ENCODE measurements at regions not wholly inside any gene's neighbourhood (a gene's known extent, or its start where the extent isn't known, plus 50 kb on each side); places are given as distances from the start of the nearest gene placed in this dataset.

DNA sequence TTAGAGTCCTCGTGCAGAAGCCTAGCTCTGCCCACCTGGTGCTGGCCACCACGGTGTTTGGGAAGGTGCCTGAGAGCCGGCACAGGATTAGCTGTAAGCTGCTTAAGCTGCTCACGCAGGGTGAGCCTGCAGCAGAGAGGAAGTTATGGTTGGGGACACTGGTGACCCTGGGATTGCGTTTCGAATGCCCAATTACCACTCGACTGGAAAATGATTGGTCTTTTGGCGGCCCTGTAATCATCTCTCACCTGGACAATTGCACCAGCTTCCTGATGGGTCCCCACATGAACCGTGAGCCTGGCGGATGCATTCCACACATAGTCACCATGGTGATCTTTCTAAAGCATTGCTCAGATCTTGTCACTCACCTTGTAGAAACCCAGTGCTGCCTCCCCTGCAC lies 442.3 kb upstream of the ZMIZ1 start:
- Histone ChIP-seq H3K36me3 (ENCODE audit: control insufficient read depth in 3 of 3, insufficient read depth in 3 of 3, low read length in 3 of 3) (no peaks in the 10 kb centered on the region), H3K9ac (ENCODE audit: low read depth in 1 of 3, low read length in 3 of 3) (no peak overlapping the region), H3K27ac (ENCODE audit: low read depth, low read length) (no peak overlapping the region), H3K4me3 (ENCODE audit: low read length in 3 of 3) (no peak overlapping the region), H3K9me3 (ENCODE audit: control insufficient read depth in 3 of 3, low read length in 3 of 3) (no peaks in the 10 kb centered on the region), H3K4me1 (ENCODE audit: control insufficient read depth in 3 of 3, insufficient read depth in 3 of 3, low read length in 3 of 3) (peaks cover 0 to 2% (median 0%) of the 10 kb centered on the region in 3 donors), H3K27me3 (ENCODE audit: control insufficient read depth in 3 of 3, insufficient read depth in 3 of 3, low read length in 3 of 3) (peaks cover 0 to 2% (median 0%) of the 10 kb centered on the region in 3 donors)

- no peaks in the 10 kb centered on the region for H3K36me3 ChIP-seq (ENCODE audit: control insufficient read depth in 3 of 3, insufficient read depth in 3 of 3, low read length in 3 of 3)
- H3K4me1 ChIP-seq (ENCODE audit: control insufficient read depth in 3 of 3, insufficient read depth in 3 of 3, low read length in 3 of 3), result peaks cover 0 to 8% (median 7%) of the 10 kb centered on the region in 3 donors
- H3K9ac ChIP-seq (ENCODE audit: low read depth in 1 of 3, low read length in 3 of 3), result no peak overlapping the region
- no peaks in the 10 kb centered on the region for H3K9me3 ChIP-seq (ENCODE audit: control insufficient read depth in 3 of 3, low read length in 3 of 3)
- no peak overlapping the region for H3K4me3 ChIP-seq (ENCODE audit: low read length in 3 of 3)
- H3K27me3 ChIP-seq (ENCODE audit: control insufficient read depth in 3 of 3, insufficient read depth in 3 of 3, low read length in 3 of 3), result peaks cover 0 to 1% (median 0%) of the 10 kb centered on the region in 3 donors
- no peak overlapping the region for H3K27ac ChIP-seq (ENCODE audit: low read depth, low read length)
These were observed 441.4 kb upstream of the ZMIZ1 start for GRCh38 chr10:78627254-78627795.

GRCh38 chr10:78628976-78629375 lies 439.8 kb upstream of the ZMIZ1 start:
- no peaks in the 10 kb centered on the region for H3K9me3 ChIP-seq (ENCODE audit: control insufficient read depth in 3 of 3, low read length in 3 of 3)
- H3K4me3 ChIP-seq (ENCODE audit: low read length in 3 of 3), result no peak overlapping the region
- H3K36me3 ChIP-seq (ENCODE audit: control insufficient read depth in 3 of 3, insufficient read depth in 3 of 3, low read length in 3 of 3), result no peaks in the 10 kb centered on the region
- H3K27me3 ChIP-seq (ENCODE audit: control insufficient read depth in 3 of 3, insufficient read depth in 3 of 3, low read length in 3 of 3), result no peaks in the 10 kb centered on the region
- H3K9ac ChIP-seq (ENCODE audit: low read depth in 1 of 3, low read length in 3 of 3), result no peak overlapping the region
- peaks cover 0 to 8% (median 7%) of the 10 kb centered on the region in 3 donors for H3K4me1 ChIP-seq (ENCODE audit: control insufficient read depth in 3 of 3, insufficient read depth in 3 of 3, low read length in 3 of 3)
- no peak overlapping the region for H3K27ac ChIP-seq (ENCODE audit: low read depth, low read length)

GRCh38 chr10:78629773-78630172 lies 439.0 kb upstream of the ZMIZ1 start:
- Histone ChIP-seq H3K4me1 (ENCODE audit: control insufficient read depth in 3 of 3, insufficient read depth in 3 of 3, low read length in 3 of 3) (peaks cover 0 to 8% (median 7%) of the 10 kb centered on the region in 3 donors), H3K36me3 (ENCODE audit: control insufficient read depth in 3 of 3, insufficient read depth in 3 of 3, low read length in 3 of 3) (no peaks in the 10 kb centered on the region), H3K27me3 (ENCODE audit: control insufficient read depth in 3 of 3, insufficient read depth in 3 of 3, low read length in 3 of 3) (no peaks in the 10 kb centered on the region), H3K9me3 (ENCODE audit: control insufficient read depth in 3 of 3, low read length in 3 of 3) (no peaks in the 10 kb centered on the region), H3K4me3 (ENCODE audit: low read length in 3 of 3) (no peak overlapping the region), H3K9ac (ENCODE audit: low read depth in 1 of 3, low read length in 3 of 3) (no peak overlapping the region), H3K27ac (ENCODE audit: low read depth, low read length) (no peak overlapping the region)

DNA sequence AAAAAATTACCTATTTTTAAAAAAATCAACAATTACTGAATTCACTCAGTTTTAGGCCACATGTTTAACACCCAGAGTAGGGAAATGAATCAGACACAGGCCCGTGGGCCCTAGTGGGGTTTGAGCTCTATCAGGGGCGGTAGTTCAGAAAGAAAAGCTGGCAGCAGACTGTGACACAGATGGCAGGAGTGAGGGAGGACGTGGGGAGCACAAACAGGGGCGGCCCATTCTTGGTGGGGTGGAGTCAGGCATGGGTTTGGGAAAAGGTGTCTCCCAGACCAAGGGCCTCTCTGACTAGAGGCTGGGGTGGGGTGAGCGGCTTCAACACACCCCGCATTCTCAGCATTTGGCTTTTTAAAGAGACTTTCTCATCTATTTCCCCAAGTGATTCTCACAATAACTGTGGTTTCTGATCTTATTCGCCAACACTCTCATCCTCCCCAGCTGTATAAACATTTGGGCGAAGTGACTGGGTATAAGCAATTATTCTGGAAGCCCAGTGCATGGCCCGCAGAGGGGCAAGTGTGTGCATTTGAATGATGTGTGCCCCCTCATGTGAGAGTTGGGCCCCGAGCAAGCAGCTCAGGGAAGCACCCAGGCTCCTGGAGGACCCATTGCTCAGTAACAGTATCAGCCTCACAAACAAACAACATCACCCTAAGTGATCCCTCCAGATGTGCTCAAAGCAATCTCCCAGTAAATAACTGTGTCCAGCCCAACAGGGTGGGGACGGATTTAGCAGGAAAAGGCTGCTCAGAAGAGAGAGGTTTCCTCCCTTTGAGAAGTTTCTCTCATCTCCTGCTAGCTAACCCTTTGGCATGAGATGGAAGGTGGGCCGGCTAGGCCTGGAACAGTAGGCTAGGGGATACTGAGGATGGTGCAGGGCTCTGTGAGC lies 437.6 kb upstream of the ZMIZ1 start:
- no peak overlapping the region for H3K4me3 ChIP-seq (ENCODE audit: low read length in 3 of 3)
- no peak overlapping the region for H3K9ac ChIP-seq (ENCODE audit: low read depth in 1 of 3, low read length in 3 of 3)
- H3K9me3 ChIP-seq (ENCODE audit: control insufficient read depth in 3 of 3, low read length in 3 of 3), result no peaks in the 10 kb centered on the region
- peaks cover 0 to 8% (median 7%) of the 10 kb centered on the region in 3 donors for H3K4me1 ChIP-seq (ENCODE audit: control insufficient read depth in 3 of 3, insufficient read depth in 3 of 3, low read length in 3 of 3)
- peaks cover 0 to 3% (median 0%) of the 10 kb centered on the region in 3 donors for H3K27me3 ChIP-seq (ENCODE audit: control insufficient read depth in 3 of 3, insufficient read depth in 3 of 3, low read length in 3 of 3)
- no peaks in the 10 kb centered on the region for H3K36me3 ChIP-seq (ENCODE audit: control insufficient read depth in 3 of 3, insufficient read depth in 3 of 3, low read length in 3 of 3)
- H3K27ac ChIP-seq (ENCODE audit: low read depth, low read length), result peak overlapping the region; percentile 27

GRCh38 chr10:78634389-78634815 lies 434.4 kb upstream of the ZMIZ1 start:
- peak overlapping the region; percentile 22 for H3K27ac ChIP-seq (ENCODE audit: low read depth, low read length)

GRCh38 chr10:78634835-78635234 lies 433.9 kb upstream of the ZMIZ1 start:
- no peak overlapping the region for H3K4me3 ChIP-seq (ENCODE audit: low read length in 3 of 3)
- no peaks in the 10 kb centered on the region for H3K9me3 ChIP-seq (ENCODE audit: control insufficient read depth in 3 of 3, low read length in 3 of 3)
- no peaks in the 10 kb centered on the region for H3K36me3 ChIP-seq (ENCODE audit: control insufficient read depth in 3 of 3, insufficient read depth in 3 of 3, low read length in 3 of 3)
- no peak overlapping the region for H3K9ac ChIP-seq (ENCODE audit: low read depth in 1 of 3, low read length in 3 of 3)
- peaks cover 0 to 8% (median 7%) of the 10 kb centered on the region in 3 donors for H3K4me1 ChIP-seq (ENCODE audit: control insufficient read depth in 3 of 3, insufficient read depth in 3 of 3, low read length in 3 of 3)
- H3K27ac ChIP-seq (ENCODE audit: low read depth, low read length), result peak overlapping the region; percentile 22
- peaks cover 0 to 3% (median 0%) of the 10 kb centered on the region in 3 donors for H3K27me3 ChIP-seq (ENCODE audit: control insufficient read depth in 3 of 3, insufficient read depth in 3 of 3, low read length in 3 of 3)

More at GRCh38 chr10:78634389-78634815, 434.4 kb upstream of the ZMIZ1 start:
- H3K36me3 ChIP-seq (ENCODE audit: control insufficient read depth in 3 of 3, insufficient read depth in 3 of 3, low read length in 3 of 3), result no peaks in the 10 kb centered on the region
- peaks cover 0 to 3% (median 0%) of the 10 kb centered on the region in 3 donors for H3K27me3 ChIP-seq (ENCODE audit: control insufficient read depth in 3 of 3, insufficient read depth in 3 of 3, low read length in 3 of 3)
- no peak overlapping the region for H3K9ac ChIP-seq (ENCODE audit: low read depth in 1 of 3, low read length in 3 of 3)
- H3K4me3 ChIP-seq (ENCODE audit: low read length in 3 of 3), result no peak overlapping the region
- H3K4me1 ChIP-seq (ENCODE audit: control insufficient read depth in 3 of 3, insufficient read depth in 3 of 3, low read length in 3 of 3), result peaks cover 0 to 8% (median 7%) of the 10 kb centered on the region in 3 donors
- no peaks in the 10 kb centered on the region for H3K9me3 ChIP-seq (ENCODE audit: control insufficient read depth in 3 of 3, low read length in 3 of 3)

DNA sequence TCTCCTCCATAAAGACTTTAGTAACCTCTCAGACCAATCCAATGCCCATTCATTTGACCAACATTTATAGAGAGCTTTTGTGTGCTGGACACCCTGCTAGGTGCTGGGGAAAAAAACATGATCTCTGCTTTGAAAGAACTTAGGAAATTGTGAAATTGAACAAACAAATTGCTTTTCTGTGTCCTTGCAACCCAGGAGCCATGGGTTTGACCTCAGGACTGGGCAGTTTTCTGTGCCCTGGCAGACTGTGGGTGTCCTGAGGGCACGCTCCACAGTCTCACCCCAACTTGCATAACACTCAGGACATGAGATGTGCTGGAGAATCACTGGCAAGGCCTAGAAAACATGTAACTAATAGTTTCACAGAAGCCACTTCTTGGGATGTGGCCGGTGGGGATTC lies 429.1 kb upstream of the ZMIZ1 start:
- H3K4me3 ChIP-seq (ENCODE audit: low read length in 3 of 3), result no peak overlapping the region
- H3K9ac ChIP-seq (ENCODE audit: low read depth in 1 of 3, low read length in 3 of 3), result no peak overlapping the region
- H3K9me3 ChIP-seq (ENCODE audit: control insufficient read depth in 3 of 3, low read length in 3 of 3), result no peaks in the 10 kb centered on the region

DNA sequence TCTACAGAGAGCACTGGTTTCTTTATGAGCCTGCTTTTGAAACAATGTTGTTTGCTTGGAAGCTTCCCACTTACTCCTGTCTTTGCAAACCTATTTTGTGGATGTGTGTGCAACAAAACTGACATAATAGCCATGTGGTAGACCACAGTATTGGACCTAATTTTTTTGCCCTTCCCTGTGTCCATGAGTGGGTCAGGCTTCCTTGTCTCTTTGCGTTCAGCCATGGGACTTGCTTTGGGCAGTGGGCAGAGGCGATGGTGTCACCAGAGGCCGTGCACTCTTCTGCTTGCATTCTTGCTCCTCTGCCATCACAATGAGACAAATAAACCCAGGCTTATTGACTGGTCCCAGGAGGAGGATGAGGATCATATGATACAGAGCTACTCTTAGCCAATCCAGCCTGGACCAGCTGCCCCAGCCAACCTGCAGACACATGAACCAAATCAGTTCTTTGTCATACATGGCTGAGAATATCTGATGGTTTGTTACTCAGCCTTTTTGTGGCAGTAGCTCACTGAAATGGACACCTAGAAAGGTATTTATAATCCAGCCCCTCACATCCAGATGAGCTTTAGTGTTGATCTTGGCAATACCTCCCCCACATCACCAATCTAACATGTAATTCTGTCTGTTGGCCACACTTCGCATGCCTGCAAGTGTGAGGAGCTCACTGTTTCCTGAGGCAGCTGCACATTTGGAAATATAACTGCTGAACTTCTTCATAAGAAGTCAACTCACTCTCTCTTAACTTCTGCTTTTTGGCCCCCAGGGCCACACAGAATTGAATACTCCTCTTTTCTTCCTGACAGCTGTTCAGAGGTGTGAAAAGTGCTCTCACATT lies 427.8 kb upstream of the ZMIZ1 start:
- Histone ChIP-seq H3K4me3 (ENCODE audit: low read length in 3 of 3) (no peak overlapping the region), H3K9ac (ENCODE audit: low read depth in 1 of 3, low read length in 3 of 3) (no peak overlapping the region), H3K4me1 (ENCODE audit: control insufficient read depth in 3 of 3, insufficient read depth in 3 of 3, low read length in 3 of 3) (peaks cover 4 to 13% (median 13%) of the 10 kb centered on the region in 3 donors), H3K27ac (ENCODE audit: low read depth, low read length) (no peak overlapping the region), H3K27me3 (ENCODE audit: control insufficient read depth in 3 of 3, insufficient read depth in 3 of 3, low read length in 3 of 3) (peaks cover 0 to under 1% (median 0%) of the 10 kb centered on the region in 3 donors), H3K9me3 (ENCODE audit: control insufficient read depth in 3 of 3, low read length in 3 of 3) (no peaks in the 10 kb centered on the region), H3K36me3 (ENCODE audit: control insufficient read depth in 3 of 3, insufficient read depth in 3 of 3, low read length in 3 of 3) (no peaks in the 10 kb centered on the region)

More for the DNA sequence above, 429.1 kb upstream of the ZMIZ1 start:
- peaks cover 0 to 3% (median 0%) of the 10 kb centered on the region in 3 donors for H3K27me3 ChIP-seq (ENCODE audit: control insufficient read depth in 3 of 3, insufficient read depth in 3 of 3, low read length in 3 of 3)
- peaks cover 4 to 13% (median 13%) of the 10 kb centered on the region in 3 donors for H3K4me1 ChIP-seq (ENCODE audit: control insufficient read depth in 3 of 3, insufficient read depth in 3 of 3, low read length in 3 of 3)
- no peaks in the 10 kb centered on the region for H3K36me3 ChIP-seq (ENCODE audit: control insufficient read depth in 3 of 3, insufficient read depth in 3 of 3, low read length in 3 of 3)
- H3K27ac ChIP-seq (ENCODE audit: low read depth, low read length), result no peak overlapping the region
